NCI-H1417 treated with DMSO at 0.1 percent for 48 hours (cell line): ENCODE measurements at regions not wholly inside any gene's neighbourhood (a gene's known extent, or its start where the extent isn't known, plus 50 kb on each side); places are given as distances from the start of the nearest gene placed in this dataset.
A peak's percentile ranks its signal among the peaks of the same experiment; 100 is the strongest.

Experiments used
- DNase-seq: peaks from one replicate; lab custom pipeline; 2025; lab: John Stamatoyannopoulos, UW

DNA sequence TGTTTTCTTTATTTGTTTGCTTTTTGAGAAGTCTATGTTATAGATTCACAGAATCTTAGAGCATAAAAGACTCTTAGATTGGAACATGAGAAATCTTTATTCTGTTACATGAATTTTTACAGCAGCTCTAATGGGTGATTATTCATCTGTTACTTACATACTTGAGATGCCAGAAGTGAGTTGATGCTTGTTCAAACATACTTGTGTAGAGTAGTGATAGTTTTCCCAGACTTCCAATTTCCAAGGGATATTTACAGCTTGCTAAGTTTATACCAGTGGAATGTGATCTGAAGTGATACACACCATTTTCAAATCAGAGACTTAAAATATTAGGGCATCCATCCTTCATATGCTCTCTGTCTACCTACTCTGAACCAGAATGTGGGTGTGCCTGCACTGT, 252.9 kb upstream of the SMIM31 start:
- no peak for DNase-seq

DNA sequence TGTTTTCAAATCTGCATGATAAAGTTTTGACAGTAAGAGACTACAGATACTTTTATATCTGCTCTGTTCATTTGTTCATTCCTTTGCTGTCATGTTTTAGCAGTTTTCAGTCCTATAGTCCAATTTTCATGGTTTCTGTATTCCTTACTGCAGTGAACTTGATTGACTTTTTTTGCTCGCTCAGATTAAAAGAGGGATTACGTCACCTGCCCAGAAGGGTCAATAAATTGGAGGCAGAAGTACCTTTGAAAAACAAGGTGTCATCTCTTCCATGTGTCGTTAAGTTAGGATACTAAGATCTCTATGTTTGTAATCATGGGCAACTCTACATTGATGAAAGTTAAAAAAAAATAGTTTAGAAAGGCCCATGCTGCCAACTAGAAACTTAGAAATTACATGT, 250.1 kb upstream of the SMIM31 start:
- no peak for DNase-seq

DNA sequence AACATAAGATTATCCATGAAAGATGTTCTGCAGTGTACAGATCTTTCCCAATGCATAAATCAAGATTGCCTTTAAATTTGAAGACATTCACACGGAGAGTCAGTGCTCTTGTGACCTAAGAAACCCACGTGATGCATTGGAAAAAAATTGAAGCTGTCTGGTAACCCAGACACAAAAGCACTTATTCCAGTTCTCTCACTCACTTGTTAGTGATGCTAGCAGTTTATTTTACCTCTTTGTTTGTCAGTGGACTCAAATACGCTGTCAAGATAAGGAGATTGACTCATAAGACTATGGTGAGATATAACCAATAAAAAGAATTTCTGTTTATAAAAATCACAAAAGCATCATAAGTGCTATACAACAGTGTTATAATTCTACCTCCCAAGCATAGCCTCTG, 245.8 kb upstream of the SMIM31 start:
- DNase-seq, result no peak

DNA sequence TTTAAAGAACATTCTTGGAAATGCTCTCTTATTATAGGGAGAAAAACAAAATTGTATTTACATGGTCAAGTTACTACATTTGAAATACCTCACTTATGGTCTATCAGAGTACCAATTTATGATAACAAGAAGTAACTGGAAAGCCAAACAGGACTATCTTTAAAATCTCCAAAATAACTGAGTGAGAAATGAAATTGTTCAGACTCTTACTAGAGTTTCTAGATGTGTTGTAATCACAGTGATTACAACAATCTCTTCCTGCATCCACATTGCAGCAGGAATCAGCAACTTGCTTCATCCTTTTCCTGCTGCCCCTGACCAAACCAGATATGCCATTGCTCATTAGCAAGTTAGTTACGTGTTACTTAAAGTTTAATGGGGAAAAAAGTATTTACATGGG, 245.2 kb upstream of the SMIM31 start:
- DNase-seq, result no peak

DNA sequence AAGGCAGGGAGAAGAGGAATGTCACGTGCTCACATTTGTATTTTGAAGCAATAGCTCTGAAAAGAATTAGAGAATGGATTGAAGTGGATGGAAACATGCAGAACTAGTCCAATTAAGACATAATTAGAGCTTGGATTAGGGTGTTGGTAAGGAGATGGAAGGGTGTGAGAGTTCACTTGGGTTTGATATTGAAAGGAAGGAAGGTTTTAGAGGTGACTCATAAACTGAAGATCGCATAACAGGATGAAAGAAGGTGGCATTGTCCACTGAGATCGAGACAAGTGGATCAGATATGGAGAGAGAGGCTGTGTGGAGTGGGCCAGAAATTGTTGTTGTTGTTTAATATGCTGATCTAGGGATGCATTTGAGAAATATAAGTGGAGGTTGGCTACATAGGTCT, 244.0 kb upstream of the SMIM31 start:
- DNase-seq, result no peak

DNA sequence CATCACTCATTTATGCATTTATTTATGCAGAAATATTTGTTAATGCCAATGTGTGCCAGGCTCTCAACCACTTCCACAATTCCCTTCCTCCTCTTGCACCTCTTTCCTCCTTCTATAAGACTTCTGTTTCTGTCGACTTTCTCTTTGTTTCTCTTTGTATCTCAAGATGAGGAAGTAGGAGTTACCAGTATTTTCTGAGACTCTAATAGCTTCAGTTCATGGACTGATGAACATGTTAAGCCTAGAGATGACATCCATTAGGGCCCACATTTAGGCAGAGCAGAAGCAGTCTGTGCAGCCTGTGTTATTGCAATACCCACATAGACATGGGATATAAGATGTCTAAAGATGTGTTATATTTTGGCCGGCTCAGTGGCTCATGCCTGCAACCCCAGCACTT, 241.8 kb upstream of the SMIM31 start:
- DNase-seq, result no peak

DNA sequence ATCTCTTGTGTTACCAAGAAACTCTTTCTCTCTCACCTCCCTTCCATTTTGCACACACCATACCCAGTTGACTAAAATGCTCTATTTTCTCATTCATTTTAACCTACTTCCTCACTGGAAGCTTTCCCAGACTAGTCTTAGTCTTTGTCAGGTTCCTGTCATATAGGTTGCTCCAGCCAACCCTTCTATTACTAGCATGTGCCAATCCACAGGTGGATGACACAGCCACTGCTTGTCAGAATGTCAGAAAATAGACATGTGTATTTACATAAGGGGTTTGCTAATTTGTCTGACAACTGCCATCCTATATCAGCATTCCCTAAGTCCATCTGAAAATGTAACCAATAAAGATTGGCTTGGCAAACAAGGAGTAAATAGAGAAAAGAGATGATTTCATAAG, 239.2 kb upstream of the SMIM31 start:
- no peak for DNase-seq

DNA sequence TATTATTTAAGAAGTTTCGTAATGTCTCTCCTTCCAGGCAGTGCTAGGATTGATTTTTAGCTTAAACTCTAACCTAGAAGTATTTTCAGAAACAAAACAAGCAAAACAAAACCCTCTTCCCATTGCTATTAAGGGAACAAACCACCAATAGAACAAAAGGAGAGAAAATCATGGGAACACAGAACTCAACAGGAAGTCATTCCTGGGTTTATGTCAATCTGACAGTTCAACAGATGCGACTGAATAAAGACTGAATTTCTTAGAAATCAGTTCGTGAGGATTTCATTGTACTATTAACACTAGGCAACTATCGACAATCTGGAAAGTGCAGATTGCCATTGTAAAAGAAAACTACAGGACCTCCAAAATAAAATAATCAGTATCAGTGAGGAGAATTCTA, 229.1 kb upstream of the SMIM31 start:
- no peak for DNase-seq

DNA sequence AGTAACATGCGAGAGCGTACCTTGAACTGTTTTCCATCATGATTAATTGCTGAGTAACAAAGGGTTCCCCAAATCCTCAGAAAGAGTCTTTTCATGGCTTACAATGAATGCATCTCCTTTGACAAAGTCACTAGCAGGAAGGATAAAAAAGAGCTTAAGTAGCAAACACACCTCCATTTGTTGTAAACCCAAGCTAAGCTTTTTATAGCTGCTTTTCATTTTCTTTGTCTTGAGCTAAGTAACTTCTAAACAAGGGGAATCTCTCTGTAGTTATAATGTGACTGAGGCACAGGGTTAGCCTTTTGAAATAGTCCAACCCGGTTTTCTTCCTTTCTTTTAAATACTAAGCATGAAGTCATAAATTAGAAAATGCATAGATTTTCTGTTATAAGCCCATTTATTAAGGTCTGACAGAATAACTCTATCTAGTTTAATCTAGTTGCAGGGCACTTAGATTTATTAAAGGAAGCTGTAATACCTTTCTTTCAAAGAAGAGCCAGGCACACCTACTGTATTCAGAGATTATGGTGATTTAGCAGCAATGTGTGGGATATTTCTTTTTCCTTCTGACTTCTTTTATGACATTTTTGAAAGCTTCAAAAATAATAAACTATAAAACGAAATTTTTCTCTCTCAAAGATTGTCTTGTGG, 226.9 kb upstream of the SMIM31 start:
- no peak for DNase-seq

DNA sequence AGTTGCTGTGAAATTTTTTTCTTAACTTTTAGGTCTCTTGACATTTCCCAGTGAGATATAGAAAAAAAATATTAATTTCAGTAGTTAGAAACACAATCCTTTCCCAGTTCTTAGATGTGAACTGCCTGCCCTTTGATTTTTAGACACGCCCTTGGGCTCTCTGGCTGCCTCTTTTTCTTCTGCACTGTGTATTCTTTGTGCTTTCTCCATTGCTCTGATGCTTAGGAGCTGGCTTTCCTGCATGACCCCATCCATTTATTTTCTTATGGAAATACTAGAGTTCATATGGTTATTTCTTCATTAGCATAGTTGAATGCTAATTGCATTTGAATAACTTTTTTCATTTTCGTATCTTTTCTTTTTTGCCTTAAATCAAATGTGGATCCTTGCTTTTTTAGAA, 224.9 kb upstream of the SMIM31 start:
- DNase-seq, result no peak

DNA sequence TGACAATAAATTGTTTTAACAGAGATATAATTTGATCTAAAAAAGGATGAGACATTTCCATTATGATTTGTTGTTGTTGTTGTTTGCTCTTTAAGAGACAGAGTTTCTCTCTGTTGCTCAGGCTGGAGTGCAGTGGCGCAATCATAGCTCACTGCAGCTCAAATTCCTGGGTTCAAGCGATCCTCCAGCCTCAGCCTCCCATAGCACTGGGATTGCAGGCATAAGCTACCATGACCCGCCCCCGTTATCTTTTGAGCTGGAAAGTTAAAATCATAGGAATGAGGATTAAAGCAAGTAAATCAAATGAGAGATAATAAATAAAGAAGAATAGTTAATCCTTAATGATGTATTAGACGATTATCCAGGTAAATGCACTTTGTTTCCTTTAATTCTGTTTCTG, 224.4 kb upstream of the SMIM31 start:
- no peak for DNase-seq

DNA sequence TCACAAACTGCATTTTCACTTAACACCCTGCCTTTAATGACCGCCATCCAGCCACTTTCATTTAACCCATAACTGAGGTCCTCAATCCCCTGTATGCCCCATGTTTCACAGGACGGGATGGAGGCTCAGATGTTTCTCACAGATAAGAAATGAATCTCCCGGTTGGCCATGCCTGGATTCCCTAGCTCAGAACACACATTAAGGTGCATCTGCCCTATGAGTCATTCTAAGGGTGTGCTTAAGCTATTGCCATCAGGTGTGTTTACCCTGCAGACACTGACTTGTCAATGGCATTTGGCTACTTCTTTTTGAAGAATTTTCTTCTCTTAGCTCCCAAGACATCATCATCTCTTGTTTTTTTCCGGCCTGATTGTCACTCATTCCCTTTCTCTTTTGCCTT, 222.6 kb upstream of the SMIM31 start:
- no peak for DNase-seq

DNA sequence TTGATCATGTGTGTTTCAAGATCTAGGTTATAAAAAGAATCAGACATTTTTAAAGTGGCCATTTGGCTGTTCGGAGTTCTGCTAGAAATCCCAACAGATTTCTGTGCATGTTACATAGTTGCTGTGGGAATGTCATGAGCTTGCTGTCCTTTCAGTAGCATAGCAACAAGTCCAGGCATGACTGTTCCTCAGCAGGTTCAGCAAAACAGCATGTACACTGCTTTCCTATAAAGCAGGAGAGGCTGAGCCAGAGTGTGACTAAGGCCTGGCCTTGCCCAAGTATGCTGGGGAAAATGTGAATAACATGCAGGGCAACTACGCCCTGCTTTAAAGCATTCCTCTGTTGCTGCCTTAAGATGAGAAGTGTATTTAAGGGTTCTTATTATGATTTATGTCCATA, 217.1 kb upstream of the SMIM31 start:
- no peak for DNase-seq

DNA sequence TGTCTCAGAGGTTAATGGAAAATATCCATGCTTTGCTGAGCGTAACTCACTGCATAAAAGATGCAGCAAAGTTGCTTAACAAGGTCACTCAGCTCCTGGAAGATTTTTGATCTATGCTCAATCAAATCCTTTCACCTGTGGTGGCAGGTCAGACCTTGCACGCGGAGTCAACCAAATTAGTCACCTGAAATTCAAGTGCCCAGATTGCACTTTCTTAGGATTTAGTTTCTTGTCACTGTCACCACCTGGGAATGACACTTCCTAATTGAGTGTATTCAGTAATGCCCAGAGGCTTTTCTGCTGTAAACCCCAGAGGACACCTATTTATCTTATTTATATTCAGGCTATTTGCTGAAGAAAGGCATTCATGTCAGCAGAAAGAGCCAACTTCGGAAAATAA, 215.8 kb upstream of the SMIM31 start:
- DNase-seq, result no peak

DNA sequence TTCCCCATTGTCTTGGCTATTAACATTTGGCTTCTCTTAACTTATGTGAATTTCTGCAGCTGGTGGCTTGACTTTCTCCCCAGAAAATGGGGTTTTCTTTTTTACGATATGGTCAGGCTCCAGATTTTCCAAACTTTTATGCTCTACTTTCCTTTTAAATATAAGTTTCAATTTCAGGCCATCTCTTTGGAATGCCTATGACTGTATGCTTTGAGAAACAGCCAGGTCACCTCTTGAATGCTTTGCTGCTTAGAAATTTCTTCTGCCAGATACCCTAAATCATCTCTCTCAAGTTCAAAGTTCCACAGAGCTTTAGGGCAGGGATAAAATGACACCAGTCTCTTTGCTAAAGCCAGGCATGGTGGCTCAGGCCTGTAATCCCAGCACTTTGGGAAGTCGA, 212.9 kb upstream of the SMIM31 start:
- DNase-seq, result no peak

DNA sequence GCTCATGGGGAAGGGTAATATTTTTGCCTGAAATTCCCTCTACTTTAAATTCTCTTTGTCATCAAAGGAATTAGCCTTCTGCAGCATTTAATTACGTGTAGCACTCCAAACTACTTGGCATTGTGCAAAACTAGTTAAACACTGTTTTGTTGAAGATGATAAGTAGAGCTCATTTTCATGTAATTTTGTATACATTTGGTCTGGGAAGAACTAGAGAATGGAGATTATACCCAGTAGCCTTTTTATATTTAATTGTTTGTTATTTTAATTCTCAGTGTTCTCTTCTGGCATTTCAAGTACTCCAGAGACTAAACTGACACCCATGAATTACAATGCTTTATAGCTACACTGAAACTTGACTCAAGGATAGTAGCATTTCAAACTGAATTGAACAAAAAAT, 211.5 kb upstream of the SMIM31 start:
- no peak for DNase-seq

DNA sequence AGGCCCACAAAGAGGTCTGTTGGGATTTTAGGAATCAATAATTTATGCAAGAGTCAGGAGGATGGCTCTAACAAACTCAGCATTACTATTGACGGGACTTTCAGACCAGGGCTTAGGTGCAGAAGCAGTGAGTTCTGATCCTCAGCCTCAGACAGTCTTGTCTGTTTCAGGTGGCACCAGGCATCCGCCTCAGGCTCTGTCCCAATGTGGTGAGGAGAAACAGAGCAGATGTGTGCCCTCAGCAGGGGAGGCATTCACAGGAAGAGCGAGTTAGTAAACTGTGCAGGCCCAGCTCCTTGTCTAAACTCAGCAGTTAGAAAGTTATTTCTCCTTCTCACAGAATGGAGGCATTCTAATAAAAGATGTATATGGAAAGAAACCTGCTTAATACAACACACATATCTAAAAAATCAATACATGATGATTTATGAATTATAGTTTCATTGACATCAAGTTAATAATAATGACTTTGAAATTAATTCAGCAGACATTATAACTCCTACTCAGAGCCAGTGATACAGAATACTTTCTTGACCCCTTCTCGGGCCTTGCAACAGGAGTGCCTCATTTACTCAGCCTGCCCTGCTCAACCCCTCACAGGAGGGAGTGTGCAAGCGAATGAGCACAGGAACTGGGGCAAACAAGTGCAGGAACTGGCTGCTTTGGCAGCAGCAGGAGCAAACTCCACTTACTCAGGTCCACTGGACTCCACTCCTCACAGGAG, 202.8 kb upstream of the SMIM31 start:
- no peak for DNase-seq

DNA sequence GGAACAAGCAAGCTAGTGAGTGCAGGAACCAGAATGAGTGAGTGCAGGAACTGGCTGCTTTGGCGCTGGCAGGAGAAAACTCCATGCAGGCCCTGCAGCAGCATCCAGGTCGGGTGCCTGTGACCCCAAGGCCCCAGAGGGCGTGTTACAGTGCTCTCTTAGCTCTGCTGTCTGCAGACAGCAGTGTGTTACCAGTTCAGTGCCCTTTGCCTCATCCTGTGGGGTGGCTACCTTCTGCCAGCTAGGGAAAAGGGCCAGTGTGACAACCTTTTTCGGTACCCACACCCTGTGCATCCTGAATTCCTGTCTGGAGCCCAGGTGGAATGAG, 202.3 kb upstream of the SMIM31 start:
- no peak for DNase-seq

DNA sequence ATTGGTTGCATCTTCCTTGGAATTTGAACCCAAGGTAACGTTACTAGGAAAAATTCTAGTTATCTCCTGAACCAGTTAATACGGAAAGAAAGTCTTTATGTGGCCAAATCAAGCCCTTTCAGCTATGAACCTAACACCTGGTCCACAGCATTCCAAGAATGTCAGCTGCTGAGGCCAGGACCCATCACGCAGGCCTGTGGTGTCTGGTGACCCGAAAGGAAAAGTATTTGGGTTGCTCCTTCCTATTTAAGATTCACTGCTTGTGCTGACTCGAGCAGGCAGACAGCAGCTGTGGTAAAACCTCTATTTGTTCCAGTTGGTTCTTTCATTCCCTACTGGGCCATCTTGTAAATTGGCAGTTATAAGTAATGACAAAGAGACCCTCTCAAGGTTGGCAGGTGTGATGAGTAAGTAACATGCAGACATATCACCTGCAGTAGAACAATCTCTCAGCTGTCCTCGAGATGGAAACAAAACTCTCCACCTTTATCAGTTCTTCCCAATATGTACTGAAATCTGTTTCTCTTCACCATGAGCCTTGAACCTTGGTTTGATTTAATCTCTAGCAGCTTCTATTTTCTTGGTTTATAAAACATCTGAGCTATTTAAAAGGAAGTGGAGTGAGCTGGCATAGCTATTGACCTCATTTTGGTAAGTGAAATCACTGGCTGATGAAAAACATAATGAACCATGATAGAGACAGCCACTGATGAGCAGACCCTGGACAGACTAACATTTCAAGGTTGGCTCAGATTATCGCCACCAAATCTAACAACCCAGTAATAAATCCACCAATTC, 182.1 kb upstream of the SMIM31 start:
- no peak for DNase-seq

DNA sequence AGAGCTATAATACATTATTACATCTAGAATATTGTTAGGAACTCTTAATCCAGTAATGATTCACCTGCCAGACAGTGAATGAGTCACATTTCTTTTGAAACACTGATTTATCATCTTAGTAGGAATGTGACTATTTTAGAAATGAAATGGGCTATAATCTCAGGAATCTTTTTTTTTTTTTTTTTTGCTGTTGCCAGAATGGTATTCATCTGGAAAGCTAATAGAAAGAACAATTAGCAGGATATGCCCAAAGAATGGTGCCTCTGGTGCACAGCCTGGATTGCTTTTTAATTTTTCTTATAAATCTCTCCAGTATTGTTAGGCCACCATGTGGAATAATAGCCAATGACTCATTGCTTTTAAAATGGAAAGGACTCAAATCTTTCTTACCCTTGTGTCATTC, 181.1 kb upstream of the SMIM31 start:
- no peak for DNase-seq

DNA sequence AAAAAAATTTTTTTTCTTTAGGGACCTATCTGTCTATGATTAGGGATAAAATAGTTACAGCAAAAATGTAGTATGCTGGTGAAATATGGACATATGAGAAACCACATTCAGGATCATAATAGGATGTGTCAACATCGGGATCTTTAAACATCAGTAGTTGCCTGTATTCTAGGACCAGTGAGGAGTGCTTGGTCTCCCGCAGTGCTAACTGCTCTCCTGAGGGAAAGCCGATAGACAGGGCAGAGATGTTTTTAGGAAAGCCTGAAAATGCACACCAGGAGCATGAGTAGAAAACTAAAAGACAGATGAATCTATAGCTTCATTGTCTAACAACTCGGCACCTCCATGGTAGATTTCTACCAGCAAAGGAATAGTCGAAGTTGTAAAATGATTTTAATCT, 178.1 kb upstream of the SMIM31 start:
- DNase-seq, result peak; percentile 8

DNA sequence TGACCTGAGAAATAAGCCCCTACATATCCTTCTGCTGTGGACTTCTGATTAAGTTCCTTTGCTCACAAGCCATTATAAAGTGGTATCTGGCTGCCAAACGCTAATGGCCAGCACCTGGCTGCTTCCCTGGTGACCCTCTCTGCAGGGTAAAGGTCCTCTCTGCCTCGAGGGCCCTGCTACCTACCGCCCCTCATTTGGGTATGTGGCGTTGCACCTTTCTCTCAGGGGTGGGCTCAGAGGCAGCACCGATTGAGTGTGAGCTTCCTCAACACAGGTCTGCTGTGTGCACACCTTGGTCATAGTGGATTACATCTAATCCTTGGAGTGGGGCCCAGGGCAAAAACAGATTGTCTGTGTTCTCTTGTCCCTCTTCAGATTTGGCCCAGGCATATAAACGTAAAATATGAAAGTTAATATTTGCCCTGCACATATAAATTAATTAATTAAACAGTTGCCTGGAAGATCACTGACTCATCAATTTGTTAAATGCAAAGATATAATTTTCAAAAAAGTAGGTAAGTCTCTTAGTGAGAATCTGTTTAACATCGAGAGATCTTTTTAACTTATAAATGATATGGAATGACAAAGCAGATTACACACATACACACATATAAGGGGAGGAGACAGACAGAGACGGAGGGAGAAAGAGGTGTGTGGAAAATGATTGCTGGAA, 174.5 kb upstream of the SMIM31 start:
- no peak for DNase-seq

DNA sequence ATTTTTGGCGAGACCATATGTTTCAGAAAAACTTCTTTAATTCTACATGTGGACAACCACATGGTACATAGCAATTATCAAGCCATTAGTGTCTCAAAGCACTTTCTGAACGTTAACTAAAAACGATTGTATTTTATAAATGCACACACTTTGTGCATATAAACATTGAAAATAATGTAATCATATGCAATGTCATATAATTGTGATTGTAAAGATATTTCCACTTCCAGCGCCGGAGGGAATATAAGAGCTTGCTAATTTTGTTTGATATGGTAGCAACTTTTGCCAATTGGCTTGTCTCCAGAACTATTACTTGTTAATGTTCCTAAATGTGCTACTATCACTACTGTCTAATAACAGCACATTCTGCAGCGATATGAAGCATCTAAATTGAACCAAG, 162.3 kb upstream of the SMIM31 start:
- DNase-seq, result no peak
